ENCODE measurements at regions not wholly inside any gene's neighbourhood (a gene's known extent, or its start where the extent isn't known, plus 50 kb on each side); places are given as distances from the start of the nearest gene placed in this dataset.
"Not testable (repeated sequence)": the region's sequence is repeated elsewhere in the genome, so short reads cannot be mapped to it uniquely, and the experiment has no call there.

GRCh38 chrX:1021314-1021993 lies 191.0 kb downstream of the CRLF2 start:
- DNase-seq (ENCODE audit: low spot score in 2 of 2) = not testable (repeated sequence)

GRCh38 chrX:1020634-1021166 lies 191.7 kb downstream of the CRLF2 start:
- FAIRE-seq (no peak), DNase-seq (ENCODE audit: low spot score in 2 of 2) (no peak)

More at GRCh38 chrX:1021314-1021993, 191.0 kb downstream of the CRLF2 start:
- FAIRE-seq = not testable (repeated sequence)

GRCh38 chrX:1016926-1017325 lies 195.5 kb downstream of the CRLF2 start:
- DNase-seq (ENCODE audit: low spot score in 2 of 2); FAIRE-seq: not testable (repeated sequence)

GRCh38 chrX:1016281-1016680 lies 196.2 kb downstream of the CRLF2 start:
- not testable (repeated sequence) for FAIRE-seq; DNase-seq (ENCODE audit: low spot score in 2 of 2)

- DNase-seq (ENCODE audit: low spot score in 2 of 2) (no peak), FAIRE-seq (no peak)
These were observed 199.7 kb downstream of the CRLF2 start for GRCh38 chrX:1012678-1013300.

GRCh38 chrX:1011691-1012283 lies 200.7 kb downstream of the CRLF2 start:
- no peak for FAIRE-seq
- DNase-seq (ENCODE audit: low spot score in 2 of 2) = no peak

- FAIRE-seq = no peak
These were observed 202.7 kb downstream of the CRLF2 start for GRCh38 chrX:1009771-1010170.

GRCh38 chrX:1006156-1006730 lies 206.2 kb downstream of the CRLF2 start:
- DNase-seq (ENCODE audit: low spot score in 2 of 2) (no peak), FAIRE-seq (no peak)

More at GRCh38 chrX:1009771-1010170, 202.7 kb downstream of the CRLF2 start:
- DNase-seq (ENCODE audit: low spot score in 2 of 2) = no peak

- DNase-seq (ENCODE audit: low spot score in 2 of 2) = no peak
- no peak for FAIRE-seq
These were observed 209.8 kb downstream of the CRLF2 start for GRCh38 chrX:1002611-1003010.

- no peak for FAIRE-seq
- DNase-seq (ENCODE audit: low spot score in 2 of 2) = no peak
These were observed 214.8 kb downstream of the CRLF2 start for GRCh38 chrX:997631-998137.

- no peak for DNase-seq (ENCODE audit: low spot score in 2 of 2)
These were observed 217.7 kb downstream of the CRLF2 start for GRCh38 chrX:994780-995179.

GRCh38 chrX:989959-990510 lies 222.4 kb downstream of the CRLF2 start:
- peak in 1 of 2 donors; percentile 36 for DNase-seq (ENCODE audit: low spot score in 2 of 2)
- no peak for FAIRE-seq

More at GRCh38 chrX:994780-995179, 217.7 kb downstream of the CRLF2 start:
- FAIRE-seq = no peak

GRCh38 chrX:988530-988929 lies 223.9 kb downstream of the CRLF2 start:
- not testable (repeated sequence) for DNase-seq (ENCODE audit: low spot score in 2 of 2); FAIRE-seq

GRCh38 chrX:981791-982626 lies 230.4 kb downstream of the CRLF2 start:
- FAIRE-seq (no peak), DNase-seq (ENCODE audit: low spot score in 2 of 2) (no peak)

- FAIRE-seq = no peak
These were observed 231.7 kb downstream of the CRLF2 start for GRCh38 chrX:980587-981235.

GRCh38 chrX:979127-979526 lies 233.3 kb downstream of the CRLF2 start:
- not testable (repeated sequence) for FAIRE-seq

More at GRCh38 chrX:980587-981235, 231.7 kb downstream of the CRLF2 start:
- DNase-seq (ENCODE audit: low spot score in 2 of 2) = no peak

GRCh38 chrX:973010-973632 lies 239.3 kb downstream of the CRLF2 start:
- DNase-seq (ENCODE audit: low spot score in 2 of 2) (no peak), FAIRE-seq (no peak)

More at GRCh38 chrX:979127-979526, 233.3 kb downstream of the CRLF2 start:
- DNase-seq (ENCODE audit: low spot score in 2 of 2) = not testable (repeated sequence)

Data from frontal cortex (tissue), 3 donors.